HL-60 (cell line): ENCODE measurements at regions not wholly inside any gene's neighbourhood (a gene's known extent, or its start where the extent isn't known, plus 50 kb on each side); places are given as distances from the start of the nearest gene placed in this dataset.

Source experiments
- DNase-seq, 2 experiments: peaks; one replicate each; pipeline ENCODE4 v3.0.0-alpha.2; 2010 to 2020; ENCODE audit warnings: low read depth in 1 of 2, low spot score in 1 of 2
- H3K27ac ChIP-seq: fragments of 250-450 bp; sonication (Bioruptor Pico); replicated peaks from 2 replicates; pipeline ENCODE4 v1.5.1; 2020; ENCODE audit warnings: mild to moderate bottlenecking, moderate library complexity
- H3K27me3 ChIP-seq: fragments of 250-450 bp; sonication (Bioruptor Pico); 2 replicates; pipeline ENCODE4 v1.5.1; 2021; ENCODE audit warnings: mild to moderate bottlenecking, moderate library complexity; ENCODE audit not compliant: insufficient read depth, poor library complexity, severe bottlenecking
- H3K4me3 ChIP-seq: replicated peaks from 2 replicates; pipeline ENCODE4 v1.5.1; 2011; ENCODE audit warnings: mild to moderate bottlenecking, control low read depth, low read length; ENCODE audit not compliant: insufficient read depth
- CTCF ChIP-seq: IDR thresholded peaks from one replicate; pipeline ENCODE4 v1.5.1; 2011; ENCODE audit warnings: low read length, control low read depth, inconsistent platforms; ENCODE audit not compliant: insufficient read depth
- GABPA ChIP-seq: IDR thresholded peaks from 2 replicates; pipeline ENCODE4 v1.6.1; 2012; ENCODE audit warnings: low read depth
- POLR2AphosphoS5 ChIP-seq: IDR thresholded peaks from 2 replicates; pipeline ENCODE4 v1.6.1; 2012; ENCODE audit warnings: low read depth
- SPI1 ChIP-seq: IDR thresholded peaks from 2 replicates; pipeline ENCODE4 v1.6.1; 2012; ENCODE audit warnings: low read depth, mild to moderate bottlenecking, borderline replicate concordance
- TF ChIP-seq, protein P1 (sequence below): IDR thresholded peaks from 2 replicates; pipeline ENCODE4 v1.6.1; 2012; ENCODE audit warnings: low read depth; ENCODE audit not compliant: insufficient replicate concordance

DNA sequence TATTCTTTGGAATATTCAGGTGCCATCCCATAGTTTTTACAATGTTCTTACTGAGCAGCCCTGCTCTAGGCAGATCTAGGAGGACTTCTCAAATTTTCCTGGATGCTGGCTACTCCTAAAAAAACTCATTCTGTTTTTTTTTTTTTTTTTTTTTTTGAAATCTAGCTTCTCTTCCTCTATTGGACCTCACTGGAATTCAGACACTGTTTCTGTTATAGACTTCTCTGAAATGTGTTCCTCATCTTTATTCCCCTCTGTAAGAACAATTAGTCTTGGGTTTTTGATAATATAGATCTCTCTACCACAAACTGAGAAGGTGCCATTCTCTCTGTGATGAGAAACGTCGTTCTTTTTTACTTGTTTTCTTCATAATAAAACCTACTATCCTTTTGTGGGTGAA is 115.3 kb upstream of the CCND2 start:
- H3K4me3 ChIP-seq: no peak overlapping the region
- no peaks in the 10 kb centered on the region for H3K27me3 ChIP-seq
- DNase-seq: no peak
- H3K27ac ChIP-seq: no peak overlapping the region
- no peak for TF ChIP-seq CTCF
- no peak for TF ChIP-seq POLR2AphosphoS5
- TF ChIP-seq GABPA: no peak
- TF ChIP-seq, protein P1, sequence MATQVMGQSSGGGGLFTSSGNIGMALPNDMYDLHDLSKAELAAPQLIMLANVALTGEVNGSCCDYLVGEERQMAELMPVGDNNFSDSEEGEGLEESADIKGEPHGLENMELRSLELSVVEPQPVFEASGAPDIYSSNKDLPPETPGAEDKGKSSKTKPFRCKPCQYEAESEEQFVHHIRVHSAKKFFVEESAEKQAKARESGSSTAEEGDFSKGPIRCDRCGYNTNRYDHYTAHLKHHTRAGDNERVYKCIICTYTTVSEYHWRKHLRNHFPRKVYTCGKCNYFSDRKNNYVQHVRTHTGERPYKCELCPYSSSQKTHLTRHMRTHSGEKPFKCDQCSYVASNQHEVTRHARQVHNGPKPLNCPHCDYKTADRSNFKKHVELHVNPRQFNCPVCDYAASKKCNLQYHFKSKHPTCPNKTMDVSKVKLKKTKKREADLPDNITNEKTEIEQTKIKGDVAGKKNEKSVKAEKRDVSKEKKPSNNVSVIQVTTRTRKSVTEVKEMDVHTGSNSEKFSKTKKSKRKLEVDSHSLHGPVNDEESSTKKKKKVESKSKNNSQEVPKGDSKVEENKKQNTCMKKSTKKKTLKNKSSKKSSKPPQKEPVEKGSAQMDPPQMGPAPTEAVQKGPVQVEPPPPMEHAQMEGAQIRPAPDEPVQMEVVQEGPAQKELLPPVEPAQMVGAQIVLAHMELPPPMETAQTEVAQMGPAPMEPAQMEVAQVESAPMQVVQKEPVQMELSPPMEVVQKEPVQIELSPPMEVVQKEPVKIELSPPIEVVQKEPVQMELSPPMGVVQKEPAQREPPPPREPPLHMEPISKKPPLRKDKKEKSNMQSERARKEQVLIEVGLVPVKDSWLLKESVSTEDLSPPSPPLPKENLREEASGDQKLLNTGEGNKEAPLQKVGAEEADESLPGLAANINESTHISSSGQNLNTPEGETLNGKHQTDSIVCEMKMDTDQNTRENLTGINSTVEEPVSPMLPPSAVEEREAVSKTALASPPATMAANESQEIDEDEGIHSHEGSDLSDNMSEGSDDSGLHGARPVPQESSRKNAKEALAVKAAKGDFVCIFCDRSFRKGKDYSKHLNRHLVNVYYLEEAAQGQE: no peak
- TF ChIP-seq SPI1: no peak

- Histone ChIP-seq H3K4me3 (no peak overlapping the region), H3K27me3 (no peaks in the 10 kb centered on the region), H3K27ac (no peak overlapping the region)
- no peak for DNase-seq
- TF ChIP-seq GABPA (no peak), POLR2AphosphoS5 (no peak), SPI1 (no peak), CTCF (no peak)
- TF ChIP-seq, protein P1: no peak
Measured at GRCh38 chr12:4157122-4157521, 116.4 kb upstream of the CCND2 start.

GRCh38 chr12:4156317-4156716 is 117.2 kb upstream of the CCND2 start:
- no peak for DNase-seq
- H3K27me3 ChIP-seq: no peaks in the 10 kb centered on the region
- H3K4me3 ChIP-seq: no peak overlapping the region
- no peak overlapping the region for H3K27ac ChIP-seq
- TF ChIP-seq, protein P1: no peak
- TF ChIP-seq SPI1 (no peak), CTCF (no peak), GABPA (no peak), POLR2AphosphoS5 (no peak)
